Thyroid gland (tissue), 4 donors: ENCODE measurements at regions not wholly inside any gene's neighbourhood (a gene's known extent, or its start where the extent isn't known, plus 50 kb on each side); places are given as distances from the start of the nearest gene placed in this dataset.

Source experiments
- DNase-seq, 2 donors: peaks; one replicate each; pipeline ENCODE4 v3.0.0-alpha.2; 2019
- H3K27ac ChIP-seq, 3 donors: fragments of 200-600 bp; sonication (generic); 1 replicate in 2 of 3; 2 replicates in 1 of 3; pipeline ENCODE4 v1.5.1; 2016 to 2019; ENCODE audit warnings: mild to moderate bottlenecking in 1 of 3, moderate library complexity in 1 of 3
- H3K27me3 ChIP-seq: fragments of 200-600 bp; sonication (generic); one replicate; pipeline ENCODE4 v1.5.1; 2019
- H3K36me3 ChIP-seq, 2 donors: fragments of 200-600 bp; sonication (generic); one replicate each; pipeline ENCODE4 v1.5.1; 2016 to 2019
- H3K4me1 ChIP-seq, 2 donors: fragments of 200-600 bp; sonication (generic); one replicate each; pipeline ENCODE4 v1.5.1; 2017 to 2019
- H3K4me3 ChIP-seq, 3 donors: fragments of 200-600 bp; sonication (generic); replicated peaks in 1 of 3; 1 replicate in 2 of 3; 2 replicates in 1 of 3; pipeline ENCODE4 v1.5.1; 2016; ENCODE audit warnings: mild to moderate bottlenecking in 1 of 3
- H3K9me3 ChIP-seq: fragments of 200-600 bp; sonication (generic); one replicate; pipeline ENCODE4 v1.5.1; 2017
- POLR2A ChIP-seq, 2 donors: fragments of 450-650 bp; IDR thresholded peaks; one replicate each; pipeline ENCODE4 v1.6.1; 2017; ENCODE audit warnings: antibody characterized with exemption in 2 of 2, mild to moderate bottlenecking in 2 of 2, moderate library complexity in 1 of 2
- WGBS, 2 donors: methylation state at CpG; one replicate each; pipeline ENCODE4 v1.1.5; 2017; 5-methylcytosine and 5-hydroxymethylcytosine counted together
- intact Hi-C: fragments of 100-400 bp; cut with DNase I; formaldehyde crosslinking; loops from one replicate; pipeline ENCODE4 v1.15.1; 2023
- TF ChIP-seq, protein P1 (sequence below), 6 experiments: fragments of 200-600 bp in 3 of 6; fragments of 450-650 bp in 3 of 6; sonication (generic) in 3 of 6; IDR thresholded peaks; one replicate each; pipeline ENCODE4 v1.5.1; 2016 to 2019; ENCODE audit warnings: antibody characterized with exemption in 6 of 6, mild to moderate bottlenecking in 2 of 6, inconsistent platforms in 1 of 6, moderate library complexity in 1 of 6

DNA sequence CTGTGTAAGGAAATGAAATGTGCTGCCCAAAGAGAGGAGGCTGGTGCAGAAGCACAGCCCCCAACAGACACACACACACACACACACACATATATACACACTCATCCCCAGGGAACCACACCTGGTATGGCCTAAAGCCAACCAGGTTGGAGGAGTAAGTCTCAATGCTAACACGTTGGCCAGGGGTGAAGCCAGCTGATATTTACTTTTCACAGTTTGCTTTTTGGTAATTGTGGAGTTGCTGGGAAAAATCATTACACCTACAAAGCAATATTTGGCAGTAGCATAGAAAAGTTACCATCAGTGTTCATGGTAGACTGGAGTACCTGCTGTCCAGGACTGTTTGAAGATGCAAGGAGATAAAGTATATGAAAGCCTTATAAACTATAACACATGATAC, 50.3 kb upstream of the NAA20 start:
- Histone ChIP-seq H3K4me3 (no peak overlapping the region), H3K27ac (peak overlapping the region in 1 of 3 donors; percentile 38), H3K9me3 (no peaks in the 10 kb centered on the region), H3K36me3 (peaks cover 0 to 3% of the 10 kb centered on the region in 2 donors), H3K4me1 (peaks cover 15 to 42% of the 10 kb centered on the region in 2 donors), H3K27me3 (no peaks in the 10 kb centered on the region)
- intact Hi-C loops, result no loop called here
- TF ChIP-seq POLR2A (IDR thresholded peaks at IDR 0.05), result no peak
- TF ChIP-seq, protein P1, sequence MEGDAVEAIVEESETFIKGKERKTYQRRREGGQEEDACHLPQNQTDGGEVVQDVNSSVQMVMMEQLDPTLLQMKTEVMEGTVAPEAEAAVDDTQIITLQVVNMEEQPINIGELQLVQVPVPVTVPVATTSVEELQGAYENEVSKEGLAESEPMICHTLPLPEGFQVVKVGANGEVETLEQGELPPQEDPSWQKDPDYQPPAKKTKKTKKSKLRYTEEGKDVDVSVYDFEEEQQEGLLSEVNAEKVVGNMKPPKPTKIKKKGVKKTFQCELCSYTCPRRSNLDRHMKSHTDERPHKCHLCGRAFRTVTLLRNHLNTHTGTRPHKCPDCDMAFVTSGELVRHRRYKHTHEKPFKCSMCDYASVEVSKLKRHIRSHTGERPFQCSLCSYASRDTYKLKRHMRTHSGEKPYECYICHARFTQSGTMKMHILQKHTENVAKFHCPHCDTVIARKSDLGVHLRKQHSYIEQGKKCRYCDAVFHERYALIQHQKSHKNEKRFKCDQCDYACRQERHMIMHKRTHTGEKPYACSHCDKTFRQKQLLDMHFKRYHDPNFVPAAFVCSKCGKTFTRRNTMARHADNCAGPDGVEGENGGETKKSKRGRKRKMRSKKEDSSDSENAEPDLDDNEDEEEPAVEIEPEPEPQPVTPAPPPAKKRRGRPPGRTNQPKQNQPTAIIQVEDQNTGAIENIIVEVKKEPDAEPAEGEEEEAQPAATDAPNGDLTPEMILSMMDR (IDR thresholded peaks at IDR 0.05), result no peak
- WGBS, 2 donors, result 33 to 46% methylated on average over 1 of the region's 1 CpG
- DNase-seq, result no peak
